ENCODE measurements at regions not wholly inside any gene's neighbourhood (a gene's known extent, or its start where the extent isn't known, plus 50 kb on each side); places are given as distances from the start of the nearest gene placed in this dataset.

- POLR2A ChIA-PET = no interaction called here
- WGBS (ENCODE audit: insufficient coverage) = no CpG with 5 or more reads among the region's 1 CpG
- Mint-ChIP-seq H3K4me1 (no peaks in the 10 kb centered on the region), H3K36me3 (no peaks in the 10 kb centered on the region), H3K27me3 (no peaks in the 10 kb centered on the region), H3K9me3 (peaks cover 3 to 25% (median 12%) of the 10 kb centered on the region in 3 donors), H3K27ac (no peak overlapping the region), H3K4me3 (no peak overlapping the region)
- H3K27ac ChIP-seq (ENCODE audit: low read length) = no peak overlapping the region
- ATAC-seq (replicated peaks in 1 of 4) (no peak), DNase-seq (no peak)
- H3K27me3 ChIP-seq (replicated peaks in 1 of 2; ENCODE audit: control insufficient read depth in 2 of 2, extremely low read depth in 1 of 2, insufficient read depth in 2 of 2, low read length in 1 of 2) = no peaks in the 10 kb centered on the region
- H3K4me3 ChIP-seq (ENCODE audit: control insufficient read depth in 1 of 2, extremely low read depth in 1 of 2, low read length in 1 of 2) = no peak overlapping the region
- H3K4me1 ChIP-seq (ENCODE audit: control insufficient read depth in 1 of 2, extremely low read depth in 1 of 2, insufficient read depth in 2 of 2, low read length in 2 of 2) = no peaks in the 10 kb centered on the region
- H3K36me3 ChIP-seq (ENCODE audit: control insufficient read depth in 2 of 2, extremely low read depth in 1 of 2, insufficient read depth in 1 of 2, low read length in 1 of 2) = no peaks in the 10 kb centered on the region
- H3K9me3 ChIP-seq = no peaks in the 10 kb centered on the region
- CTCF ChIA-PET = no interaction called here
Measured at GRCh38 chr18:42561521-42561920, 554.0 kb downstream of the RIT2 start.

GRCh38 chr18:42563995-42564394 is 551.5 kb downstream of the RIT2 start:
- ChIA-PET CTCF (no interaction called here), POLR2A (interaction anchor here in 1 of 2 donors (0.6 kb wide), 1 partner anchor 364 kb away, joined by 3 read pairs; no protein-coding TSS in a partner anchor)
- H3K36me3 ChIP-seq (ENCODE audit: control insufficient read depth in 2 of 2, extremely low read depth in 1 of 2, insufficient read depth in 1 of 2, low read length in 1 of 2) = no peaks in the 10 kb centered on the region
- no peaks in the 10 kb centered on the region for H3K4me1 ChIP-seq (ENCODE audit: control insufficient read depth in 1 of 2, extremely low read depth in 1 of 2, insufficient read depth in 2 of 2, low read length in 2 of 2)
- no peaks in the 10 kb centered on the region for H3K27me3 ChIP-seq (replicated peaks in 1 of 2; ENCODE audit: control insufficient read depth in 2 of 2, extremely low read depth in 1 of 2, insufficient read depth in 2 of 2, low read length in 1 of 2)
- Mint-ChIP-seq H3K27me3 (no peaks in the 10 kb centered on the region), H3K36me3 (no peaks in the 10 kb centered on the region), H3K4me3 (no peak overlapping the region), H3K9me3 (peaks cover 8 to 17% (median 12%) of the 10 kb centered on the region in 3 donors), H3K27ac (no peak overlapping the region), H3K4me1 (no peaks in the 10 kb centered on the region)
- no peak overlapping the region for H3K27ac ChIP-seq (ENCODE audit: low read length)
- whole genome bisulfite sequencing (ENCODE audit: insufficient coverage) = 53% methylated on average over 3 of the region's 3 CpGs
- H3K9me3 ChIP-seq = no peaks in the 10 kb centered on the region
- H3K4me3 ChIP-seq (ENCODE audit: control insufficient read depth in 1 of 2, extremely low read depth in 1 of 2, low read length in 1 of 2) = no peak overlapping the region
- no peak for ATAC-seq (replicated peaks in 1 of 4)
- no peak for DNase-seq

- Histone ChIP-seq H3K27me3 (replicated peaks in 1 of 2; ENCODE audit: control insufficient read depth in 2 of 2, extremely low read depth in 1 of 2, insufficient read depth in 2 of 2, low read length in 1 of 2) (no peaks in the 10 kb centered on the region), H3K27ac (ENCODE audit: low read length) (no peak overlapping the region), H3K4me3 (ENCODE audit: control insufficient read depth in 1 of 2, extremely low read depth in 1 of 2, low read length in 1 of 2) (no peak overlapping the region), H3K4me1 (ENCODE audit: control insufficient read depth in 1 of 2, extremely low read depth in 1 of 2, insufficient read depth in 2 of 2, low read length in 2 of 2) (no peaks in the 10 kb centered on the region), H3K9me3 (no peaks in the 10 kb centered on the region), H3K36me3 (ENCODE audit: control insufficient read depth in 2 of 2, extremely low read depth in 1 of 2, insufficient read depth in 1 of 2, low read length in 1 of 2) (no peaks in the 10 kb centered on the region)
- Mint-ChIP-seq H3K4me1 (no peaks in the 10 kb centered on the region), H3K27ac (no peak overlapping the region), H3K4me3 (no peak overlapping the region), H3K9me3 (peaks cover 8 to 17% (median 15%) of the 10 kb centered on the region in 3 donors), H3K27me3 (no peaks in the 10 kb centered on the region), H3K36me3 (no peaks in the 10 kb centered on the region)
- 67% methylated on average over 1 of the region's 1 CpG for WGBS (ENCODE audit: insufficient coverage)
- ATAC-seq (replicated peaks in 1 of 4) (no peak), DNase-seq (no peak)
- POLR2A ChIA-PET = no interaction called here
- CTCF ChIA-PET = no interaction called here
Measured at GRCh38 chr18:42564761-42565160, 550.7 kb downstream of the RIT2 start.

- no peak for DNase-seq
- CTCF ChIA-PET = no interaction called here
- Histone ChIP-seq H3K4me3 (ENCODE audit: control insufficient read depth in 1 of 2, extremely low read depth in 1 of 2, low read length in 1 of 2) (no peak overlapping the region), H3K36me3 (ENCODE audit: control insufficient read depth in 2 of 2, extremely low read depth in 1 of 2, insufficient read depth in 1 of 2, low read length in 1 of 2) (no peaks in the 10 kb centered on the region), H3K9me3 (no peaks in the 10 kb centered on the region), H3K27ac (ENCODE audit: low read length) (no peak overlapping the region), H3K27me3 (replicated peaks in 1 of 2; ENCODE audit: control insufficient read depth in 2 of 2, extremely low read depth in 1 of 2, insufficient read depth in 2 of 2, low read length in 1 of 2) (no peaks in the 10 kb centered on the region), H3K4me1 (ENCODE audit: control insufficient read depth in 1 of 2, extremely low read depth in 1 of 2, insufficient read depth in 2 of 2, low read length in 2 of 2) (no peaks in the 10 kb centered on the region)
- H3K27ac Mint-ChIP-seq = no peak overlapping the region
- no CpG with 5 or more reads among the region's 2 CpGs for WGBS (ENCODE audit: insufficient coverage)
- POLR2A ChIA-PET = no interaction called here
- no peak overlapping the region for H3K4me3 Mint-ChIP-seq
- H3K4me1 Mint-ChIP-seq = no peaks in the 10 kb centered on the region
- H3K27me3 Mint-ChIP-seq = no peaks in the 10 kb centered on the region
- peaks cover 8 to 17% (median 15%) of the 10 kb centered on the region in 3 donors for H3K9me3 Mint-ChIP-seq
- no peaks in the 10 kb centered on the region for H3K36me3 Mint-ChIP-seq
- ATAC-seq (replicated peaks in 1 of 4) = no peak
Measured at GRCh38 chr18:42568773-42569172, 546.7 kb downstream of the RIT2 start.

GRCh38 chr18:42574871-42575270 is 540.6 kb downstream of the RIT2 start:
- H3K36me3 Mint-ChIP-seq = no peaks in the 10 kb centered on the region
- H3K27ac Mint-ChIP-seq = no peak overlapping the region
- WGBS (ENCODE audit: insufficient coverage) = 100% methylated on average over 1 of the region's 4 CpGs
- ATAC-seq (replicated peaks in 1 of 4) = no peak
- H3K4me1 ChIP-seq (ENCODE audit: control insufficient read depth in 1 of 2, extremely low read depth in 1 of 2, insufficient read depth in 2 of 2, low read length in 2 of 2) = no peaks in the 10 kb centered on the region
- no peaks in the 10 kb centered on the region for H3K27me3 ChIP-seq (replicated peaks in 1 of 2; ENCODE audit: control insufficient read depth in 2 of 2, extremely low read depth in 1 of 2, insufficient read depth in 2 of 2, low read length in 1 of 2)
- no peaks in the 10 kb centered on the region for H3K9me3 ChIP-seq
- H3K4me3 ChIP-seq (ENCODE audit: control insufficient read depth in 1 of 2, extremely low read depth in 1 of 2, low read length in 1 of 2) = no peak overlapping the region
- no peak overlapping the region for H3K4me3 Mint-ChIP-seq
- H3K36me3 ChIP-seq (ENCODE audit: control insufficient read depth in 2 of 2, extremely low read depth in 1 of 2, insufficient read depth in 1 of 2, low read length in 1 of 2) = no peaks in the 10 kb centered on the region
- DNase-seq = no peak
- H3K27ac ChIP-seq (ENCODE audit: low read length) = no peak overlapping the region
- no peaks in the 10 kb centered on the region for H3K4me1 Mint-ChIP-seq
- ChIA-PET POLR2A (no interaction called here), CTCF (no interaction called here)
- H3K27me3 Mint-ChIP-seq = no peaks in the 10 kb centered on the region
- H3K9me3 Mint-ChIP-seq = peaks cover 4 to 14% (median 4%) of the 10 kb centered on the region in 3 donors

GRCh38 chr18:42576124-42576523 is 539.4 kb downstream of the RIT2 start:
- H3K4me1 ChIP-seq (ENCODE audit: control insufficient read depth in 1 of 2, extremely low read depth in 1 of 2, insufficient read depth in 2 of 2, low read length in 2 of 2) = no peaks in the 10 kb centered on the region
- no peak overlapping the region for H3K27ac ChIP-seq (ENCODE audit: low read length)
- H3K27me3 Mint-ChIP-seq = no peaks in the 10 kb centered on the region
- CTCF ChIA-PET = no interaction called here
- H3K9me3 ChIP-seq = no peaks in the 10 kb centered on the region
- H3K4me1 Mint-ChIP-seq = no peaks in the 10 kb centered on the region
- no peak overlapping the region for H3K27ac Mint-ChIP-seq
- DNase-seq = no peak
- POLR2A ChIA-PET = no interaction called here
- no peaks in the 10 kb centered on the region for H3K36me3 Mint-ChIP-seq
- H3K4me3 ChIP-seq (ENCODE audit: control insufficient read depth in 1 of 2, extremely low read depth in 1 of 2, low read length in 1 of 2) = no peak overlapping the region
- H3K36me3 ChIP-seq (ENCODE audit: control insufficient read depth in 2 of 2, extremely low read depth in 1 of 2, insufficient read depth in 1 of 2, low read length in 1 of 2) = no peaks in the 10 kb centered on the region
- H3K27me3 ChIP-seq (replicated peaks in 1 of 2; ENCODE audit: control insufficient read depth in 2 of 2, extremely low read depth in 1 of 2, insufficient read depth in 2 of 2, low read length in 1 of 2) = no peaks in the 10 kb centered on the region
- H3K9me3 Mint-ChIP-seq = peaks cover 2 to 14% (median 6%) of the 10 kb centered on the region in 3 donors
- no peak for ATAC-seq (replicated peaks in 1 of 4)
- no peak overlapping the region for H3K4me3 Mint-ChIP-seq

- Histone ChIP-seq H3K4me3 (ENCODE audit: control insufficient read depth in 1 of 2, extremely low read depth in 1 of 2, low read length in 1 of 2) (no peak overlapping the region), H3K27me3 (replicated peaks in 1 of 2; ENCODE audit: control insufficient read depth in 2 of 2, extremely low read depth in 1 of 2, insufficient read depth in 2 of 2, low read length in 1 of 2) (no peaks in the 10 kb centered on the region), H3K36me3 (ENCODE audit: control insufficient read depth in 2 of 2, extremely low read depth in 1 of 2, insufficient read depth in 1 of 2, low read length in 1 of 2) (no peaks in the 10 kb centered on the region), H3K27ac (ENCODE audit: low read length) (no peak overlapping the region), H3K9me3 (no peaks in the 10 kb centered on the region), H3K4me1 (ENCODE audit: control insufficient read depth in 1 of 2, extremely low read depth in 1 of 2, insufficient read depth in 2 of 2, low read length in 2 of 2) (no peaks in the 10 kb centered on the region)
- Mint-ChIP-seq H3K4me1 (no peaks in the 10 kb centered on the region), H3K36me3 (no peaks in the 10 kb centered on the region), H3K27ac (no peak overlapping the region), H3K27me3 (no peaks in the 10 kb centered on the region), H3K9me3 (peaks cover 5 to 12% (median 8%) of the 10 kb centered on the region in 3 donors), H3K4me3 (no peak overlapping the region)
- no peak for ATAC-seq (replicated peaks in 1 of 4)
- CTCF ChIA-PET = interaction anchor here in 1 of 2 donors (0.7 kb wide), 1 partner anchor 677 kb away, joined by 3 read pairs; no protein-coding TSS in a partner anchor
- POLR2A ChIA-PET = no interaction called here
- no peak for DNase-seq
Measured at GRCh38 chr18:42578792-42579191, 536.7 kb downstream of the RIT2 start.

Measured in T-cell (primary cell).